ENCODE measurements at regions not wholly inside any gene's neighbourhood (a gene's known extent, or its start where the extent isn't known, plus 50 kb on each side); places are given as distances from the start of the nearest gene placed in this dataset.

DNA sequence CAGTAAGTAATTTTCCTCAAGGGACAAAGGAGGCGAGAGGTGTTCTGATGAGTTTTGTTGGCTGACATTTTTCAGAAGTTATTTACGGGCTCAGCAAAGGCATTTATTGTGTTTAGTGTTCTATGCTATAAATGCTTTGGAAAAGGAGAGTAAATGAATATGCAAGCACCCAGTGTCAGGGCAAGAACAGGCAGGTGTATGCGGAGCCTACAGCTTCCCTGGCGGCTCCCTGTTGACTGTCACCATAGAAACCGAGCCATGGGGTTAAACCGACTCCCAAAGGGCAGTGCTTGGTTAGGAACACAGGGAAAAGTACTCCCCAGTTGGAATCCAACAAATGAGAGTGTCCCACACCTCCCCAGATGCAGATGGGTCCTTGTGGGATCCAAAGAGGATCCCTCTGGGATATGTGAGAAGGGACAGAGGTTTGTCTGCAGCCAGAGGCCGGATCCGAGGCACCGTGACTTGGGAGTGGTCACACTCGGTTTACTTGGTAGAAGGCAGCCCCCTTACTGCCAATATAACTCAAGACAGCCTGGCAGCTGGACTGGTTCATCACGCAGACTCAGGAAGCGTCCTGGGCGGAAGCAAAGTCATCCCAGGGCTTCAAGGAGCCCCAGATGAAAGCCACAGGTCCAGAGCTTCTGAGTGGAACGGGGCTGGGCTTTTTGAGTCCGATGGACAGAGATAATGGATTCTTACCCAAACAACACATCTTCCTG, 329.7 kb downstream of the CTTN start:
- no peaks in the 10 kb centered on the region for H3K27me3 ChIP-seq
- no peak for DNase-seq
- TF ChIP-seq, protein P1, sequence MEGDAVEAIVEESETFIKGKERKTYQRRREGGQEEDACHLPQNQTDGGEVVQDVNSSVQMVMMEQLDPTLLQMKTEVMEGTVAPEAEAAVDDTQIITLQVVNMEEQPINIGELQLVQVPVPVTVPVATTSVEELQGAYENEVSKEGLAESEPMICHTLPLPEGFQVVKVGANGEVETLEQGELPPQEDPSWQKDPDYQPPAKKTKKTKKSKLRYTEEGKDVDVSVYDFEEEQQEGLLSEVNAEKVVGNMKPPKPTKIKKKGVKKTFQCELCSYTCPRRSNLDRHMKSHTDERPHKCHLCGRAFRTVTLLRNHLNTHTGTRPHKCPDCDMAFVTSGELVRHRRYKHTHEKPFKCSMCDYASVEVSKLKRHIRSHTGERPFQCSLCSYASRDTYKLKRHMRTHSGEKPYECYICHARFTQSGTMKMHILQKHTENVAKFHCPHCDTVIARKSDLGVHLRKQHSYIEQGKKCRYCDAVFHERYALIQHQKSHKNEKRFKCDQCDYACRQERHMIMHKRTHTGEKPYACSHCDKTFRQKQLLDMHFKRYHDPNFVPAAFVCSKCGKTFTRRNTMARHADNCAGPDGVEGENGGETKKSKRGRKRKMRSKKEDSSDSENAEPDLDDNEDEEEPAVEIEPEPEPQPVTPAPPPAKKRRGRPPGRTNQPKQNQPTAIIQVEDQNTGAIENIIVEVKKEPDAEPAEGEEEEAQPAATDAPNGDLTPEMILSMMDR (IDR thresholded peaks at IDR 0.05): no peak
- TF ChIP-seq POLR2A (IDR thresholded peaks at IDR 0.05): no peak
- TF ChIP-seq EP300 (IDR thresholded peaks at IDR 0.05): no peak
- no peaks in the 10 kb centered on the region for H3K36me3 ChIP-seq
- H3K4me3 ChIP-seq: no peak overlapping the region
- 51 to 59% (median 53%) methylated on average over 15 of the region's 15 CpGs for WGBS, 3 donors
- H3K9me3 ChIP-seq: no peaks in the 10 kb centered on the region
- H3K4me1 ChIP-seq (ENCODE audit: insufficient read depth): no peaks in the 10 kb centered on the region
- intact Hi-C loops (cut with DNase I): no loop called here
- no peak overlapping the region for H3K27ac ChIP-seq

DNA sequence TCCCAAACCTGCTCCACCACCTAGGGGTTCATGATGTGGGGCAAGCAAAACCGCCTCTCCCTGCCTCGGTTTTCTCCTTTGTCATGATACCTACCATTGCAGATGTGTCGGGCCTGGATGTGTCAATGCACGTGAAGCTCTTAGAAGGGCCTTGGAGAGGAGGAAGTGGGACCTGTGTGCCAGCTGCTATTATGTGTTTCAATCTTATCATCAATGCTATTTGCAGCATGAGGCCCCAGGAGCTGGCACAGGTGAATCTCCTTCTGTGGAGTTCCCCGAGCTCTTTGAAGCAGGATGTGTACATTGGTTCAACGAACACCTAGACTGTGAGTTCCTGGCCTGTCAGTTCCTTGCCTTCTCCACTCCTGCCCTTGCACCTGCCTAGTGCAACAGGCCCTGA, 331.6 kb downstream of the CTTN start:
- no peaks in the 10 kb centered on the region for H3K4me1 ChIP-seq (ENCODE audit: insufficient read depth)
- WGBS, 3 donors: 77 to 81% (median 79%) methylated on average over 6 of the region's 6 CpGs
- no peaks in the 10 kb centered on the region for H3K36me3 ChIP-seq
- TF ChIP-seq, protein P1 (IDR thresholded peaks at IDR 0.05): no peak
- TF ChIP-seq EP300 (IDR thresholded peaks at IDR 0.05) (no peak), POLR2A (IDR thresholded peaks at IDR 0.05) (no peak)
- DNase-seq: no peak
- no peak overlapping the region for H3K27ac ChIP-seq
- intact Hi-C loops (cut with DNase I): no loop called here
- no peaks in the 10 kb centered on the region for H3K27me3 ChIP-seq
- H3K4me3 ChIP-seq: no peak overlapping the region
- no peaks in the 10 kb centered on the region for H3K9me3 ChIP-seq

DNA sequence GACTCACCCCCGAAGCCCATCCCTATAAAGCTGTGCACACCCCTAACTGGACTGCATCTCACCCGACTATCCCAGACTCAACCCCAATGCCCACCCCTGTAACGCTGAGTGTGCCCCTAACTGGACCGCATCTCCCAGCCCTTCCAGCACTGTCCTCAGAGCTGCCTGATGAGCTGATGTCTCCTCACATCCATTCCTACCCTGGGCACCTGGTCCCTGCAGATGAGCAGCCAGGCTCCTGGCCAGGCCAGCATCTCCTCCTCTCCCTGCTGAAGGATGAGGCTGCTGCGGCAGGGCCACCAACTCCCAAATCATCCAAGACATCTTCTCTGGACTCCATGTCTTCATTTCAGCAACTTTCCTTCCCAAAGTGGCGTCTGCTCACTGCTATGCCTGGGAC, 332.1 kb downstream of the CTTN start:
- Histone ChIP-seq H3K27me3 (no peaks in the 10 kb centered on the region), H3K4me1 (ENCODE audit: insufficient read depth) (no peaks in the 10 kb centered on the region), H3K27ac (no peak overlapping the region), H3K4me3 (no peak overlapping the region), H3K9me3 (no peaks in the 10 kb centered on the region), H3K36me3 (no peaks in the 10 kb centered on the region)
- no peak for DNase-seq
- 87 to 90% (median 88%) methylated on average over 6 of the region's 6 CpGs for WGBS, 3 donors
- no peak for TF ChIP-seq POLR2A (IDR thresholded peaks at IDR 0.05)
- TF ChIP-seq, protein P1 (IDR thresholded peaks at IDR 0.05): no peak
- no peak for TF ChIP-seq EP300 (IDR thresholded peaks at IDR 0.05)
- intact Hi-C loops (cut with DNase I): no loop called here

DNA sequence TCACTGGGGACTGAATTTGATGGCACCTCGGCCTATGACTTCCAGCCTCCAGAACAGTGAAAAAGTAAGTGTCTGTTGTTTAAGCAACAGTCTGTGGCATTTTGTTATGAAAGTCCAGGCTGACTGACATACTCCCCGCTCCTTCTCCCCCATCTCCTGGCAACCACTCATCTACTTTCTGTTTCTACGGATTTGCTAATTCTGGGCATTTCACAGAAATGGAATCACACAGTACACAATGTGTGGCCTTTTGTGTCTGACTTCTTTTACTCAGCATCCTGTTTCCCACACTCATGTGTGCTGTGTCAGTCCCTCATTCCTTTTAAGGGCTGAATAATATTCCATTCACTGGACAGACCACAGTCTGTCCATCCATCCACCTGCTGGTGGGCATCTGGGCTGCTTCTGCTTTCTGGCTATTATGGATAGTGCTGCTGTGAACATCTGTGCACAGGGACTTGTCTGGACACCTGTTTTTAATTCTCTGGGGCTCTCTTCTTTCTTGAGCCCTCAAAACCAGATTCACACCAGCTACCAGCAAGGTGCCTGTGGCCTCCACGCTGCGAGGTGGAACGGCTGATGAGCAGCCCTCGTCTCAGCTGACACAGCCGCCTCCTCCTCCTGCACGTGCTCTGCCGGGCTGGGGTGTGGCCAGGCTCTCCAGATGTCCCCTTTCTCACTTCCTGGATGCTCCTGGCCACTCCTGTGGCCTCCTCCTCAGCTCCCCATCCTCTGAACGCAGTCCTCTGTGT, 333.1 kb downstream of the CTTN start:
- Histone ChIP-seq H3K4me1 (ENCODE audit: insufficient read depth) (no peaks in the 10 kb centered on the region), H3K27ac (no peak overlapping the region), H3K27me3 (no peaks in the 10 kb centered on the region), H3K4me3 (no peak overlapping the region), H3K9me3 (no peaks in the 10 kb centered on the region), H3K36me3 (no peaks in the 10 kb centered on the region)
- 49 to 54% (median 52%) methylated on average over 11 of the region's 11 CpGs for WGBS, 3 donors
- no peak for TF ChIP-seq POLR2A (IDR thresholded peaks at IDR 0.05)
- TF ChIP-seq, protein P1 (IDR thresholded peaks at IDR 0.05): no peak
- TF ChIP-seq EP300 (IDR thresholded peaks at IDR 0.05): no peak
- intact Hi-C loops (cut with DNase I): no loop called here
- DNase-seq: no peak

All from ovary (tissue), 7 donors.